Mesodermal cell (in vitro differentiated cells): ENCODE measurements at regions not wholly inside any gene's neighbourhood (a gene's known extent, or its start where the extent isn't known, plus 50 kb on each side); places are given as distances from the start of the nearest gene placed in this dataset.

Experiments
- H3K27ac ChIP-seq: 2 replicates; pipeline ENCODE4 v1.7.0; 2013; ENCODE audit warnings: mild to moderate bottlenecking, low read depth, low read length, moderate library complexity; ENCODE audit not compliant: severe bottlenecking
- H3K36me3 ChIP-seq: 2 replicates; pipeline ENCODE4 v1.7.1; 2013; ENCODE audit warnings: mild to moderate bottlenecking, low read length, moderate library complexity; ENCODE audit not compliant: control insufficient read depth, insufficient read depth
- H3K4me1 ChIP-seq: one replicate; pipeline ENCODE4 v1.7.1; 2013; ENCODE audit warnings: mild to moderate bottlenecking, low read length; ENCODE audit not compliant: insufficient read depth, control insufficient read depth, poor library complexity, severe bottlenecking
- H3K4me3 ChIP-seq: 2 replicates; pipeline ENCODE4 v1.7.0; 2013; ENCODE audit warnings: low read length, control low read depth, mild to moderate bottlenecking; ENCODE audit not compliant: insufficient read depth, poor library complexity, severe bottlenecking; ENCODE audit errors: extremely low read depth
- H3K9me3 ChIP-seq: 2 replicates; pipeline ENCODE4 v1.7.1; 2013; ENCODE audit warnings: mild to moderate bottlenecking, low read length, moderate library complexity; ENCODE audit not compliant: control insufficient read depth
- WGBS, 2 experiments: methylation state at CpG; one replicate each; pipeline ENCODE4 v1.1.5; 2013; ENCODE audit warnings: missing lambda C conversion rate in 2 of 2; ENCODE audit not compliant: insufficient coverage in 2 of 2; 5-methylcytosine and 5-hydroxymethylcytosine counted together

- H3K27ac ChIP-seq = no peak overlapping the region
- H3K4me1 ChIP-seq = peaks cover 9% of the 10 kb centered on the region
- WGBS, 2 experiments = 87 to 95% methylated on average over 3 of the region's 3 CpGs
- H3K36me3 ChIP-seq = no peaks in the 10 kb centered on the region
- H3K9me3 ChIP-seq = no peaks in the 10 kb centered on the region
- H3K4me3 ChIP-seq = no peak overlapping the region
Measured at GRCh38 chr21:35625576-35625975, 434.8 kb downstream of the SETD4 start.

GRCh38 chr21:35624901-35625300 lies 435.4 kb downstream of the SETD4 start:
- Histone ChIP-seq H3K36me3 (no peaks in the 10 kb centered on the region), H3K4me1 (peaks cover 11% of the 10 kb centered on the region), H3K4me3 (no peak overlapping the region), H3K9me3 (no peaks in the 10 kb centered on the region), H3K27ac (no peak overlapping the region)
- 100% methylated on average over 1 of the region's 2 CpGs; no CpG with 5 or more reads in 1 of the 2 experiments for WGBS, 2 experiments

GRCh38 chr21:35622612-35623011 lies 437.7 kb downstream of the SETD4 start:
- no peak overlapping the region for H3K27ac ChIP-seq
- WGBS, 2 experiments = 49 to 52% methylated on average over 3 of the region's 3 CpGs
- no peaks in the 10 kb centered on the region for H3K9me3 ChIP-seq
- no peaks in the 10 kb centered on the region for H3K36me3 ChIP-seq
- H3K4me3 ChIP-seq = no peak overlapping the region
- H3K4me1 ChIP-seq = peaks cover 11% of the 10 kb centered on the region

GRCh38 chr21:35619184-35619583 lies 441.1 kb downstream of the SETD4 start:
- no peaks in the 10 kb centered on the region for H3K9me3 ChIP-seq
- WGBS, 2 experiments = 96 to 100% methylated on average over 2 of the region's 2 CpGs
- no peaks in the 10 kb centered on the region for H3K36me3 ChIP-seq
- no peak overlapping the region for H3K4me3 ChIP-seq
- H3K27ac ChIP-seq = peak overlapping the region; percentile 41
- H3K4me1 ChIP-seq = peaks cover 11% of the 10 kb centered on the region

- H3K4me1 ChIP-seq = peaks cover 11% of the 10 kb centered on the region
- H3K9me3 ChIP-seq = no peaks in the 10 kb centered on the region
- no peak overlapping the region for H3K27ac ChIP-seq
- H3K36me3 ChIP-seq = no peaks in the 10 kb centered on the region
- WGBS, 2 experiments = 100% methylated on average over 1 of the region's 3 CpGs; no CpG with 5 or more reads in 1 of the 2 experiments
- no peak overlapping the region for H3K4me3 ChIP-seq
Measured at GRCh38 chr21:35617491-35617890, 442.8 kb downstream of the SETD4 start.

- Histone ChIP-seq H3K4me1 (peaks cover 11% of the 10 kb centered on the region), H3K27ac (no peak overlapping the region), H3K4me3 (no peak overlapping the region), H3K36me3 (no peaks in the 10 kb centered on the region), H3K9me3 (no peaks in the 10 kb centered on the region)
- 94% methylated on average over 2 of the region's 4 CpGs; no CpG with 5 or more reads in 1 of the 2 experiments for WGBS, 2 experiments
Measured at GRCh38 chr21:35616090-35616489, 444.2 kb downstream of the SETD4 start.

GRCh38 chr21:35615325-35615724 lies 445.0 kb downstream of the SETD4 start:
- H3K27ac ChIP-seq = no peak overlapping the region
- no peaks in the 10 kb centered on the region for H3K9me3 ChIP-seq
- no CpG with 5 or more reads among the region's 1 CpG for WGBS, 2 experiments
- peaks cover 11% of the 10 kb centered on the region for H3K4me1 ChIP-seq
- no peak overlapping the region for H3K4me3 ChIP-seq
- H3K36me3 ChIP-seq = no peaks in the 10 kb centered on the region

- Histone ChIP-seq H3K4me3 (no peak overlapping the region), H3K9me3 (no peaks in the 10 kb centered on the region), H3K27ac (no peak overlapping the region), H3K4me1 (peaks cover 6% of the 10 kb centered on the region), H3K36me3 (no peaks in the 10 kb centered on the region)
- 100% methylated on average over 2 of the region's 4 CpGs; no CpG with 5 or more reads in 1 of the 2 experiments for WGBS, 2 experiments
Measured at GRCh38 chr21:35614396-35614921, 445.9 kb downstream of the SETD4 start.

- Histone ChIP-seq H3K36me3 (no peaks in the 10 kb centered on the region), H3K4me1 (no peaks in the 10 kb centered on the region), H3K9me3 (no peaks in the 10 kb centered on the region), H3K27ac (no peak overlapping the region), H3K4me3 (no peak overlapping the region)
- WGBS, 2 experiments = 100% methylated on average over 1 of the region's 2 CpGs; no CpG with 5 or more reads in 1 of the 2 experiments
Measured at GRCh38 chr21:35611708-35612132, 448.6 kb downstream of the SETD4 start.

GRCh38 chr21:35609263-35609662 lies 451.1 kb downstream of the SETD4 start:
- Histone ChIP-seq H3K4me1 (no peaks in the 10 kb centered on the region), H3K36me3 (no peaks in the 10 kb centered on the region), H3K27ac (no peak overlapping the region), H3K4me3 (no peak overlapping the region), H3K9me3 (no peaks in the 10 kb centered on the region)
- 81 to 92% methylated on average over 2 to 3 of the region's 4 CpGs for WGBS, 2 experiments

GRCh38 chr21:35607406-35607805 lies 452.9 kb downstream of the SETD4 start:
- Histone ChIP-seq H3K4me3 (no peak overlapping the region), H3K4me1 (no peaks in the 10 kb centered on the region), H3K9me3 (no peaks in the 10 kb centered on the region), H3K27ac (no peak overlapping the region), H3K36me3 (no peaks in the 10 kb centered on the region)
- WGBS, 2 experiments = 80 to 100% methylated on average over 1 of the region's 5 CpGs
